G401 (cell line): ENCODE measurements at regions not wholly inside any gene's neighbourhood (a gene's known extent, or its start where the extent isn't known, plus 50 kb on each side); places are given as distances from the start of the nearest gene placed in this dataset.

Experiments
- DNase-seq: peaks from one replicate; pipeline ENCODE4 v3.0.0-alpha.2; 2015; ENCODE audit warnings: low spot score
- in situ Hi-C: cut with HindIII; loops from 2 replicates; pipeline ENCODE4 v1.10.0; 2016; ENCODE audit warnings: low sequenced_read_pairs, mixed read lengths

GRCh38 chr11:80054582-80055165, 613.8 kb upstream of the TENM4 start:
- in situ Hi-C loops, result no loop called here
- no peak for DNase-seq

- in situ Hi-C loops, result no loop called here
- no peak for DNase-seq
Measured at GRCh38 chr11:80048513-80048912, 607.7 kb upstream of the TENM4 start.

GRCh38 chr11:80041136-80042000, 600.5 kb upstream of the TENM4 start:
- in situ Hi-C loops, result no loop called here
- DNase-seq, result no peak

- DNase-seq, result no peak
- in situ Hi-C loops, result no loop called here
Measured at GRCh38 chr11:80034801-80035200, 594.0 kb upstream of the TENM4 start.

- in situ Hi-C loops, result no loop called here
- DNase-seq, result no peak
Measured at GRCh38 chr11:80031014-80031600, 590.3 kb upstream of the TENM4 start.

GRCh38 chr11:80028998-80029397, 588.2 kb upstream of the TENM4 start:
- DNase-seq, result no peak
- in situ Hi-C loops, result no loop called here

- in situ Hi-C loops, result no loop called here
- DNase-seq, result no peak
Measured at GRCh38 chr11:80024119-80024518, 583.3 kb upstream of the TENM4 start.

GRCh38 chr11:80023386-80023785, 582.6 kb upstream of the TENM4 start:
- DNase-seq, result no peak
- in situ Hi-C loops, result no loop called here

- DNase-seq, result no peak
- in situ Hi-C loops, result no loop called here
Measured at GRCh38 chr11:80010536-80010935, 569.7 kb upstream of the TENM4 start.

GRCh38 chr11:80009081-80009480, 568.3 kb upstream of the TENM4 start:
- in situ Hi-C loops, result no loop called here
- DNase-seq, result no peak

GRCh38 chr11:80007616-80008015, 566.8 kb upstream of the TENM4 start:
- in situ Hi-C loops, result no loop called here
- DNase-seq, result no peak

- in situ Hi-C loops, result no loop called here
- DNase-seq, result no peak
Measured at GRCh38 chr11:79990141-79990540, 549.3 kb upstream of the TENM4 start.

GRCh38 chr11:79982185-79982584, 541.4 kb upstream of the TENM4 start:
- in situ Hi-C loops, result no loop called here
- DNase-seq, result no peak

GRCh38 chr11:79980916-79981315, 540.1 kb upstream of the TENM4 start:
- no peak for DNase-seq
- in situ Hi-C loops, result no loop called here

GRCh38 chr11:79973721-79974617, 533.1 kb upstream of the TENM4 start:
- DNase-seq, result no peak
- in situ Hi-C loops, result no loop called here

GRCh38 chr11:79971255-79971654, 530.4 kb upstream of the TENM4 start:
- in situ Hi-C loops, result no loop called here
- DNase-seq, result no peak

- no peak for DNase-seq
- in situ Hi-C loops, result no loop called here
Measured at GRCh38 chr11:79966592-79966991, 525.8 kb upstream of the TENM4 start.

GRCh38 chr11:79963856-79964645, 523.2 kb upstream of the TENM4 start:
- DNase-seq, result no peak
- in situ Hi-C loops, result no loop called here

- in situ Hi-C loops, result no loop called here
- no peak for DNase-seq
Measured at GRCh38 chr11:79960461-79960860, 519.6 kb upstream of the TENM4 start.
